HUDEP-2 (cell line): ENCODE measurements at regions not wholly inside any gene's neighbourhood (a gene's known extent, or its start where the extent isn't known, plus 50 kb on each side); places are given as distances from the start of the nearest gene placed in this dataset.
"Not testable (repeated sequence)": the region's sequence is repeated elsewhere in the genome, so short reads cannot be mapped to it uniquely, and the experiment has no call there.

Experiments
- DNase-seq, 76 experiments: peaks; one replicate each; lab custom pipeline; 2025; ENCODE audit not compliant: unreplicated experiment in 76 of 76; lab: John Stamatoyannopoulos, UW

- no peak for DNase-seq
Measured at GRCh38 chr17:5745111-5745813, 161.0 kb upstream of the NLRP1 start.

- DNase-seq: no peak
Measured at GRCh38 chr17:5747276-5747675, 163.0 kb upstream of the NLRP1 start.

GRCh38 chr17:5747964-5748363 is 163.7 kb upstream of the NLRP1 start:
- no peak for DNase-seq

GRCh38 chr17:5753421-5753820 is 169.1 kb upstream of the NLRP1 start:
- no peak for DNase-seq

GRCh38 chr17:5757314-5757907 is 173.1 kb upstream of the NLRP1 start:
- DNase-seq: no peak

GRCh38 chr17:5758651-5759050 is 174.3 kb upstream of the NLRP1 start:
- DNase-seq: peak in 22 of 76 experiments; percentile 2 to 46 (median 16)

GRCh38 chr17:5759501-5759925 is 175.2 kb upstream of the NLRP1 start:
- no peak for DNase-seq

GRCh38 chr17:5762191-5762590 is 177.9 kb upstream of the NLRP1 start:
- no peak for DNase-seq

GRCh38 chr17:5763595-5764306 is 179.4 kb upstream of the NLRP1 start:
- DNase-seq: no peak

GRCh38 chr17:5769593-5770354 is 185.5 kb upstream of the NLRP1 start:
- no peak for DNase-seq

- no peak for DNase-seq
Measured at GRCh38 chr17:5770441-5771270, 186.3 kb upstream of the NLRP1 start.

GRCh38 chr17:5771271-5771577 is 186.9 kb upstream of the NLRP1 start:
- not testable (repeated sequence) for DNase-seq

- not testable (repeated sequence) for DNase-seq
Measured at GRCh38 chr17:5772017-5772416, 187.7 kb upstream of the NLRP1 start.

- DNase-seq: no peak
Measured at GRCh38 chr17:5772720-5773119, 188.4 kb upstream of the NLRP1 start.

- no peak for DNase-seq
Measured at GRCh38 chr17:5773816-5774360, 189.6 kb upstream of the NLRP1 start.

GRCh38 chr17:5775098-5775497 is 190.8 kb upstream of the NLRP1 start:
- DNase-seq: no peak

GRCh38 chr17:5780476-5780875 is 196.2 kb upstream of the NLRP1 start:
- no peak for DNase-seq

GRCh38 chr17:5781236-5781927 is 197.1 kb upstream of the NLRP1 start:
- DNase-seq: no peak

- no peak for DNase-seq
Measured at GRCh38 chr17:5783269-5783668, 199.0 kb upstream of the NLRP1 start.

GRCh38 chr17:5783851-5784250 is 199.5 kb upstream of the NLRP1 start:
- no peak for DNase-seq
